RWPE2 (cell line): ENCODE measurements at regions not wholly inside any gene's neighbourhood (a gene's known extent, or its start where the extent isn't known, plus 50 kb on each side); places are given as distances from the start of the nearest gene placed in this dataset.
A peak's percentile ranks its signal among the peaks of the same experiment; 100 is the strongest.

Experiments
- ATAC-seq: fragments of 200-7000 bp; cut with Tn5 transposase; 3 replicates; pipeline ENCODE4 v1.9.1; 2021; ENCODE audit warnings: low read depth
- DNase-seq: peaks from one replicate; pipeline ENCODE4 v3.0.0-alpha.2; 2020; ENCODE audit warnings: low spot score
- H3K27ac ChIP-seq: fragments of 450-650 bp; 2 replicates; pipeline ENCODE4 v1.5.1; 2017; ENCODE audit warnings: mild to moderate bottlenecking; ENCODE audit not compliant: poor library complexity, severe bottlenecking
- H3K27me3 ChIP-seq: fragments of 250-450 bp; sonication (Bioruptor Pico); 2 replicates; pipeline ENCODE4 v1.5.1; 2021; ENCODE audit warnings: mild to moderate bottlenecking, moderate library complexity; ENCODE audit not compliant: insufficient read depth, poor library complexity, severe bottlenecking
- H3K36me3 ChIP-seq: fragments of 250-450 bp; sonication (Bioruptor Pico); 2 replicates; pipeline ENCODE4 v1.5.1; 2020; ENCODE audit warnings: low read depth, mild to moderate bottlenecking, moderate library complexity
- H3K4me1 ChIP-seq: fragments of 250-450 bp; sonication (Bioruptor Pico); 2 replicates; pipeline ENCODE4 v1.5.1; 2021; ENCODE audit warnings: mild to moderate bottlenecking, moderate library complexity; ENCODE audit not compliant: insufficient read depth, poor library complexity, severe bottlenecking
- H3K4me3 ChIP-seq: fragments of 250-450 bp; sonication (Bioruptor Pico); 2 replicates; pipeline ENCODE4 v1.5.1; 2021; ENCODE audit warnings: mild to moderate bottlenecking, moderate library complexity; ENCODE audit not compliant: severe bottlenecking
- H3K9me3 ChIP-seq: fragments of 250-450 bp; sonication (Bioruptor Pico); 2 replicates; pipeline ENCODE4 v1.5.1; 2021; ENCODE audit warnings: mild to moderate bottlenecking, moderate library complexity; ENCODE audit not compliant: severe bottlenecking
- CTCF ChIP-seq: fragments of 450-650 bp; IDR thresholded peaks from one replicate; pipeline ENCODE4 v1.5.1; 2017; ENCODE audit warnings: mild to moderate bottlenecking, moderate library complexity; ENCODE audit not compliant: poor library complexity, severe bottlenecking

DNA sequence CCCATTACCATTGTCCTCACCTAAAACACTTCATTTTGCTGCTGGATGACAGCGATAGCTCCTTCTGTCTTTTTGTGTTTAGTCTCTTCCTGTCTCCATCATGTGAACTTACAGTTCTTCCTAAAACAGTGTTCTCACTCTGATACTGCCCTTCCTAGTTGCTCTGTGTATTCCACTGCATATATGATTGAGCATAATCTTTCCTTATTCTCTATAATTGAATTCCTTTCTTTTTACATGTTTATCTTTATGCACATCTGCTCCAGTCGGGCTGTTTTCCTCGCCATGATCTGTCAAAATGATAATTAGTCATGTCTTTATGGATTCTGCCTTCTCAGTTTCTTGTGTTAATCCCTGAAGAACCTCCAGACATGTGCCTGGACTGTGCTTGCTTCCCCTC lies 405.1 kb upstream of the SEMA6D start:
- ATAC-seq (no peak), DNase-seq (no peak)
- Histone ChIP-seq H3K4me1 (no peaks in the 10 kb centered on the region), H3K9me3 (no peaks in the 10 kb centered on the region), H3K4me3 (no peak overlapping the region), H3K27me3 (no peaks in the 10 kb centered on the region), H3K27ac (no peak overlapping the region), H3K36me3 (no peaks in the 10 kb centered on the region)
- TF ChIP-seq CTCF, result no peak

DNA sequence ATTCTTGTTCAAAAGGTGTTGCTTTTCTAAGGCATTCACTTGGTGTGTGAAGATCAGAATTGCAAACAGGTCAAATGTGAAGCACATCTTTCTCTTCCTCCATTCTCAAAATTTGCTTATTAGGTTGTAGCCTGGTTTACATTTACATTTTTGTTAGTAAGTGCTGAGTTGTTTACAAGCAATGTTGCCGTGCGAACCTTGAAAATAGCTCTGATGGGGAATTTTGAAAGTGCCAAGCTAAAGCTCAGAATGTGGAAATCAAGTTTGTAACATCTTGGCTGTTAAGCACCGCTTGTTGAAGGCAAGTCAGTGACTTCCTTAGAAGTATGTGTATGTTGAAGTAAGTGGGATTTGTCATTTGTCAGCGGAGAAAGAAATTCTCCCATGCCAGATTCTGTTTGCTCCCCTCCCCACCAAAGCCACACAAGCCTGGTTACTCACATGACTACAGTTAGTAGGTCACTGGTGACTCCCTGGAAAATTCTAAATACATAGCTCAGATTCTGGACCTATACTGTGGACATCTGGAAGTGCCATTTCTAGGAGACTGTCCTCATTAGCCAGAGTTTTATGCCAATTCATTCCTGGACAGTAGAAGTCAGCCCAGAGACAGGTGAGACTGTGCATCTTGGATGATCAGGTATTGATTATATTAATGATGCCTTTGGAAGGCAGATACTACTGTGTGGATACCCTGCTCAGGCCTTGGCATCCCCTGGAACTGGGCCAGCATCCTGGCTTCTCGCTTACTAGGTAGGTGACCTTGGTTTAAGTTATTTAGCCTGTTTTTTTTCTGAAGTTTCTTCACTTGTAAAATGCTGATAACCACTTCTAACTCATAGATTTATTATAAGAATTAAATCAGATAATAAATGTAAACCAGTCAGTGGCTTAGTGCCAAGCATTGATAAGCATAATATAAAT lies 390.6 kb upstream of the SEMA6D start:
- DNase-seq (no peak), ATAC-seq (no peak)
- no peak for TF ChIP-seq CTCF
- Histone ChIP-seq H3K36me3 (no peaks in the 10 kb centered on the region), H3K4me3 (no peak overlapping the region), H3K4me1 (no peaks in the 10 kb centered on the region), H3K9me3 (no peaks in the 10 kb centered on the region), H3K27me3 (peaks cover 3% of the 10 kb centered on the region), H3K27ac (no peak overlapping the region)

GRCh38 chr15:47331829-47332393 lies 385.4 kb upstream of the SEMA6D start:
- Histone ChIP-seq H3K36me3 (no peaks in the 10 kb centered on the region), H3K27me3 (no peaks in the 10 kb centered on the region), H3K4me1 (no peaks in the 10 kb centered on the region), H3K27ac (no peak overlapping the region), H3K9me3 (no peaks in the 10 kb centered on the region), H3K4me3 (no peak overlapping the region)
- DNase-seq, result no peak
- ATAC-seq, result peak; percentile 75
- no peak for TF ChIP-seq CTCF

GRCh38 chr15:47332481-47332880 lies 384.8 kb upstream of the SEMA6D start:
- Histone ChIP-seq H3K27ac (no peak overlapping the region), H3K27me3 (no peaks in the 10 kb centered on the region), H3K36me3 (no peaks in the 10 kb centered on the region), H3K4me3 (no peak overlapping the region), H3K9me3 (no peaks in the 10 kb centered on the region), H3K4me1 (no peaks in the 10 kb centered on the region)
- DNase-seq (no peak), ATAC-seq (no peak)
- TF ChIP-seq CTCF, result no peak

DNA sequence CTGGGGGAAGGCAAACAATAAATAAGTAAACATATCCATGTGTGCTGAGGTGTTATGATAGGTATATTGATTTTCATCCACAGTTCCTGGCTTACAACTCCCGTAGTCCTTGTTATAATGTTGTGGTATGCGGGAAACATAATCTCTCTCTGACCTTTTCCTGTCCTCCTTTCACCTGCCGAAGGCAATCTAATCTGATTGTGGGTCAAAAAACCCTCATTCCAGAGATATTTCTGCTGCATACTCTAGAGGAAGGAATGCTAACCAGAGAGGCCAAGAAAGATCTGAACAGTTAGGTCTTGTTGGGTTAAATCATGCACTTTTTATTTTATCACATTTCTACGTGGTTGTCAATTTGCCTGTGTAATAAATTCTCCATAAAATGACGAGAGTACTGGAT lies 383.6 kb upstream of the SEMA6D start:
- Histone ChIP-seq H3K4me3 (no peak overlapping the region), H3K36me3 (no peaks in the 10 kb centered on the region), H3K9me3 (no peaks in the 10 kb centered on the region), H3K4me1 (no peaks in the 10 kb centered on the region), H3K27ac (no peak overlapping the region), H3K27me3 (no peaks in the 10 kb centered on the region)
- DNase-seq (no peak), ATAC-seq (no peak)
- no peak for TF ChIP-seq CTCF
